SKM-1 treated with dmso at 0.1 percent for 144 hours (cell line): ENCODE measurements at regions not wholly inside any gene's neighbourhood (a gene's known extent, or its start where the extent isn't known, plus 50 kb on each side); places are given as distances from the start of the nearest gene placed in this dataset.

ENCODE experiments used
- DNase-seq: peaks from one replicate; lab custom pipeline; 2025; ENCODE audit not compliant: unreplicated experiment; lab: John Stamatoyannopoulos, UW

- no peak for DNase-seq
Measured at GRCh38 chr11:69930081-69931059, 111.2 kb upstream of the FGF3 start.

GRCh38 chr11:69931060-69931910 lies 112.1 kb upstream of the FGF3 start:
- DNase-seq = no peak

GRCh38 chr11:69931994-69932910 lies 113.0 kb upstream of the FGF3 start:
- no peak for DNase-seq

GRCh38 chr11:69934861-69935494 lies 115.8 kb upstream of the FGF3 start:
- no peak for DNase-seq

DNA sequence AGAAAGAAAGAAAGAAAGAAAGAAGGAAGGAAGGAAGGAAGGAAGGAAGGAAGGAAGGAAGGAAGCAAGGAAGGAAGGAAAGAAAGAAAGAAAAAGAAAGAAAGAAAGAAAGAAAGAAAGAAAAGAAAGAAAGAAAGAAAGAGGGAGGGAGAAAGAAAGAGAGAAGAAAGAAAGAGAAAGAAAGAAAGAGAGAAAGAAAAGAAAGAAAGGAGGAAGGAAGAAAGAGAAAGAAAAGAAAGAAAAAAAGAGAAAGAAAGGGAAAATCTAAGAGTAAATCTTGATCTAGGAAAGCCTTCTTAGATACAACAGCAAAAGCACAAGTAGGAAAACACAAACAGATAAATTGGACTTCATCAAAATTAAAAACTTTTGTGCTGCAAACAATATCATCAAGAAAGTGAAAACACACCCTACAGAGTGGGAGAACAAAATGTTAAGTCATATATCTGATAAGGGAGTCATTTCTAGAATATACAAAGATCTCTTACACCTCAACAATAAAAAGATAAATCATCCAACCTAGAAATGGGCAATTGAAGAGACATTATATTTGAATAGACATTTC lies 116.8 kb upstream of the FGF3 start:
- DNase-seq = no peak

DNA sequence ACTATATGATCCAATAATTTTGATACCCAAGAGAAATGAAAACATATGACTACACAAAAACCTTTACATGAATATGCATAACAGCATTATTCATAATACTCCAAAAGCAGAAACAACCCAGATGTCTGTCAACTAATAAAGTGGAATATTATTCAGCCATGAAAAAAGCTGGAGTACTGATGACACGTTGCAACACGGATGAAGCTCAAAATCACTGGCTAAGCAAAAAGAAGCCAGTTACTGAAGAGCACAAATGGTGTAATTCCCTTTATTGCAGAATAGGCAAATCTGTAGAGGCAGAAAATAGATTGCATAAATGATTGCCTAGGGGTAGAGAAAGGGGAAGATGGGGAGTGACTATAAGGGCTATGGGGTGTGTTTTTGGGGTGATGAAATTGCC lies 117.6 kb upstream of the FGF3 start:
- DNase-seq = no peak

DNA sequence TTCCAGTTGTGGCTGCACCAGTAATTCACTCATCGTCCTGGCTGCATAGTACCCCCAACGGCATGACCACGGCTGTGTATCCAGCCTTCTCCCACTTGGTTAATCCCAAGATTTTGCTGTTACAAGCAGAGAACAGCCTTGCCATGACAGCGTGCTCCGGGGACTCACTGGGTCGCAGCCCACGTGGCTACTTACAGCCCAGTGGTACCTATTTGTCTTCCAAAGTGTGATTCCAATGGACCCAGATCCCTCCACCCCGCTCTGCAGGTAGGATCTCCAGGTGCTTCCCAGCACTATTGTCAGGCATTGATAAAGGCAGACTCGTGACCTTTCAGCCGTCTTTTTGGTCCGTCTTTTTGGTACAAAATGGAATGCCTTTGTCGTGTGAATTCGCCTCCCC lies 119.0 kb upstream of the FGF3 start:
- no peak for DNase-seq

- DNase-seq = no peak
Measured at GRCh38 chr11:69939551-69940245, 120.5 kb upstream of the FGF3 start.

GRCh38 chr11:69940246-69940610 lies 121.0 kb upstream of the FGF3 start:
- no peak for DNase-seq

- no peak for DNase-seq
Measured at GRCh38 chr11:69941546-69942332, 122.5 kb upstream of the FGF3 start.

GRCh38 chr11:69942333-69942820 lies 123.2 kb upstream of the FGF3 start:
- DNase-seq = no peak

GRCh38 chr11:69943066-69943465 lies 123.8 kb upstream of the FGF3 start:
- no peak for DNase-seq

- no peak for DNase-seq
Measured at GRCh38 chr11:69943506-69943905, 124.3 kb upstream of the FGF3 start.

- DNase-seq = no peak
Measured at GRCh38 chr11:69944146-69944795, 125.1 kb upstream of the FGF3 start.

- DNase-seq = no peak
Measured at GRCh38 chr11:69945157-69945556, 125.9 kb upstream of the FGF3 start.

- no peak for DNase-seq
Measured at GRCh38 chr11:69947059-69947792, 128.0 kb upstream of the FGF3 start.

DNA sequence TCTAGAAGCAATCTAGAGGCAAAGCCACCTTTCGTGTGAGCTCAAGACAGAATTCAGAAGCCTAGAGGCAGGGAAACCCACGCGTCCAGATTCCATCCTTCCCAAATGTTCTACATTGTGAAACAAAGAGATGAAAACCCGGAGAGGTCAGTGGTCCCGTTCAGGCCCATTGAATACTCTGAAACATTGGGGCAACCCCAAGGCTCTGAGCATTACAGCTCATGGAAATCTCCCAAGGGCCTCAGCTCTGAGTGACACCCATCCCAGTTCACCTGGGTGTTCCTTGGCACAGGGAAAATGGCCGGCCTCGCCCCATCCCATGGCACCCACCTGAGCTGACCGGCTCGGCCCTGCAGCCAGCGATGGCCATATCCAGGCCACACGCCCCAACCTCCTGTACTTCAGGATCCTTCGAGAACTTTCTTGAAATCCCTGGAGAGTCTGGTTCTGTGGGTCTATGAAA lies 128.6 kb upstream of the FGF3 start:
- no peak for DNase-seq
